ENCODE measurements at regions not wholly inside any gene's neighbourhood (a gene's known extent, or its start where the extent isn't known, plus 50 kb on each side); places are given as distances from the start of the nearest gene placed in this dataset.

GRCh38 chr1:208510192-208510952, 266.2 kb upstream of the PLXNA2 start:
- TF ChIP-seq EZH2phosphoT487 (IDR thresholded peaks at IDR 0.05; ENCODE audit: borderline replicate concordance, low read depth, low read length), result no peak
- TF ChIP-seq, protein P1, sequence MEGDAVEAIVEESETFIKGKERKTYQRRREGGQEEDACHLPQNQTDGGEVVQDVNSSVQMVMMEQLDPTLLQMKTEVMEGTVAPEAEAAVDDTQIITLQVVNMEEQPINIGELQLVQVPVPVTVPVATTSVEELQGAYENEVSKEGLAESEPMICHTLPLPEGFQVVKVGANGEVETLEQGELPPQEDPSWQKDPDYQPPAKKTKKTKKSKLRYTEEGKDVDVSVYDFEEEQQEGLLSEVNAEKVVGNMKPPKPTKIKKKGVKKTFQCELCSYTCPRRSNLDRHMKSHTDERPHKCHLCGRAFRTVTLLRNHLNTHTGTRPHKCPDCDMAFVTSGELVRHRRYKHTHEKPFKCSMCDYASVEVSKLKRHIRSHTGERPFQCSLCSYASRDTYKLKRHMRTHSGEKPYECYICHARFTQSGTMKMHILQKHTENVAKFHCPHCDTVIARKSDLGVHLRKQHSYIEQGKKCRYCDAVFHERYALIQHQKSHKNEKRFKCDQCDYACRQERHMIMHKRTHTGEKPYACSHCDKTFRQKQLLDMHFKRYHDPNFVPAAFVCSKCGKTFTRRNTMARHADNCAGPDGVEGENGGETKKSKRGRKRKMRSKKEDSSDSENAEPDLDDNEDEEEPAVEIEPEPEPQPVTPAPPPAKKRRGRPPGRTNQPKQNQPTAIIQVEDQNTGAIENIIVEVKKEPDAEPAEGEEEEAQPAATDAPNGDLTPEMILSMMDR (conservative IDR thresholded peaks at IDR 0.05; ENCODE audit: low read length), result no peak
- ChIA-PET CTCF (ENCODE audit: unreplicated experiment) (no interaction called here), POLR2A (no interaction called here)
- no TSS peak for BruUV-seq (replicated peaks)
- no peaks in the 10 kb centered on the region for H3K9me3 ChIP-seq (ENCODE audit: low read length)
- H3K4me3 ChIP-seq (ENCODE audit: low read depth, low read length, poor library complexity, severe bottlenecking), result no peak overlapping the region
- no peaks in the 10 kb centered on the region for H3K9me2 ChIP-seq (ENCODE audit: insufficient read depth, low read length)
- no peak for DNase-seq (ENCODE audit: low spot score)
- no peak overlapping the region for H2AFZ ChIP-seq (ENCODE audit: low read length)
- H3K36me3 ChIP-seq (ENCODE audit: insufficient read depth, low read length), result no peaks in the 10 kb centered on the region
- no peak overlapping the region for H3K4me2 ChIP-seq (ENCODE audit: low read length)
- H3K79me2 ChIP-seq (ENCODE audit: insufficient read depth, low read depth, low read length), result no peaks in the 10 kb centered on the region
- H3K4me1 ChIP-seq (ENCODE audit: insufficient read depth, low read length, poor library complexity, severe bottlenecking), result no peaks in the 10 kb centered on the region
- intact Hi-C loops (cut with micrococcal nuclease; ENCODE audit: unreplicated experiment), result no loop called here
- H3K27ac ChIP-seq (ENCODE audit: low read depth, low read length, poor library complexity, severe bottlenecking), result no peak overlapping the region
- H4K20me1 ChIP-seq (ENCODE audit: insufficient read depth, low read length), result no peaks in the 10 kb centered on the region

DNA sequence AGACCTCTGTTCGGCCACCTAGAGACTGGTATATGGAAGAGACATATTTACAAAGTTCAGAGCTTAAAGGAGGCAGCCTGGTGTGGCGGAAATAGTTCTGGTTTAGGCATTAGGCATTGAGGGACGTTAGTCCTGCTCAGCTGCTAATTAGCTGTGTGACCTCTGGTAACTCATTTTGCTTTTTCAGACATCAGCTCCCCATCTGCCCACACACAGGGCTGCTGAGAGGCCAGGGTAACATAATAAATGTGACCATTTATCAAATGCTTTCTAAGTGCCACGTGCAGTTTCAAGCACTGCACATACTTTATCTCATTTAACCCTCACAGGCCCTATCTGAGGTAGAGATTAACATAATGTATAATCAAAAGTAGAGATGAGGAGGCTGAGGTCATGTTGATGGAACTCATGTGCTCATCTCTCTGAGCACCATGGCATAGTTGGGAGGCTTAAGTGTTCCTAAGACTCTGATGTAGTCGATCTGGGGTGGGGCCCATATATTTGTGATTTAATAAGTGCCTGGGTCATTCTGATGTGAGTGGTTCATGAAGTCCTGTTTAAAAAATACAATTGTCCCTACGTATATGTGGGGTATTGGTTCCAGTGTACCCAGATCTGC, 267.2 kb upstream of the PLXNA2 start:
- BruUV-seq (replicated peaks), result no TSS peak

More for the DNA sequence above, 267.2 kb upstream of the PLXNA2 start:
- H3K36me3 ChIP-seq (ENCODE audit: insufficient read depth, low read length), result no peaks in the 10 kb centered on the region
- no peaks in the 10 kb centered on the region for H4K20me1 ChIP-seq (ENCODE audit: insufficient read depth, low read length)
- ChIA-PET POLR2A (no interaction called here), CTCF (ENCODE audit: unreplicated experiment) (no interaction called here)
- DNase-seq (ENCODE audit: low spot score), result no peak
- no peak overlapping the region for H3K4me3 ChIP-seq (ENCODE audit: low read depth, low read length, poor library complexity, severe bottlenecking)
- H3K4me1 ChIP-seq (ENCODE audit: insufficient read depth, low read length, poor library complexity, severe bottlenecking), result no peaks in the 10 kb centered on the region
- no peaks in the 10 kb centered on the region for H3K9me3 ChIP-seq (ENCODE audit: low read length)
- H3K27ac ChIP-seq (ENCODE audit: low read depth, low read length, poor library complexity, severe bottlenecking), result no peak overlapping the region
- TF ChIP-seq EZH2phosphoT487 (IDR thresholded peaks at IDR 0.05; ENCODE audit: borderline replicate concordance, low read depth, low read length), result no peak
- TF ChIP-seq, protein P1 (conservative IDR thresholded peaks at IDR 0.05; ENCODE audit: low read length), result no peak
- no peak overlapping the region for H3K4me2 ChIP-seq (ENCODE audit: low read length)
- H3K79me2 ChIP-seq (ENCODE audit: insufficient read depth, low read depth, low read length), result no peaks in the 10 kb centered on the region
- H3K9me2 ChIP-seq (ENCODE audit: insufficient read depth, low read length), result no peaks in the 10 kb centered on the region
- no peak overlapping the region for H2AFZ ChIP-seq (ENCODE audit: low read length)
- intact Hi-C loops (cut with micrococcal nuclease; ENCODE audit: unreplicated experiment), result no loop called here
